ENCODE measurements at regions not wholly inside any gene's neighbourhood (a gene's known extent, or its start where the extent isn't known, plus 50 kb on each side); places are given as distances from the start of the nearest gene placed in this dataset.

DNA sequence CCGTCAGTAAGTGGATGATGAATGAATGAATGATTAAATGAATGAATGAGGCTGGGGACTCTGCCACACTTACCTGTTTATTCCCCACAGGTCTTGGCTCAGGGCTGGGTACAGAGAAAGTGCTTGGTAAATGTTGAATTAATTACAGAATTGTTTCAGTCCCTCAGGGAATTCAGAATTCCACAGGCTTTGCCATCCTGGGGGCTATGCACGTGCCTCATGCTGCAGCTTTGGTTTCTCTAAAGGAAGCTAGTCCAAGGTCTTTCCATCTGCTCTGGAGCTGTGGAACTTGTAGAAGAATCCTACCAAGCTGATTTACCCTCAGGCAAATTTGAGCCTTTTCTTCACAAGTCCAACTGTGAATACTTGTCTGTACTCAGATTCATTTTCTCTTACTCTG, 376.8 kb upstream of the AJAP1 start:
- H3K27ac Mint-ChIP-seq: no peak overlapping the region
- no peak for DNase-seq
- no peak for ATAC-seq
- H3K9me3 Mint-ChIP-seq: peaks cover 0 to 14% of the 10 kb centered on the region in 2 donors
- H3K27me3 Mint-ChIP-seq: peaks cover 22% of the 10 kb centered on the region
- H3K4me3 Mint-ChIP-seq: no peak overlapping the region
- no peaks in the 10 kb centered on the region for H3K4me1 Mint-ChIP-seq

DNA sequence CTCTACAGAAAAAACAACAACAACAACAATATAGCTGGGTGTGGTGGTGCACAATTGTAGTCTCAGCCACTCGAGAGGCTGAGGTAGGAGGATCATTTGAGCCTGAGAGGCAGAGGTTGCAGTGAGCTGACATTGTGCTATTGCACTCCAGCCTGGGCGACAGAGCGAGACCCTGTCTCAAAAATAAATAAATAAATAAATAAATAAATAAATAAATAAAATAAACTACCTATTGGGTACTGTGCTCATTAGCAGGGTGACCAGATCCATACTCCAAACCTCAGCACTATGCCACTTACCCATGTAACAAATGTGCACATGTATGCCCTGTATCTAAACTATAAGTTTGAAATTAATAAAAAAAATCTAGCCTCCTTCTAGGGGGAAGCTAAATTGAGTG, 369.4 kb upstream of the AJAP1 start:
- no peak overlapping the region for H3K27ac Mint-ChIP-seq
- H3K4me3 Mint-ChIP-seq: no peak overlapping the region
- no peaks in the 10 kb centered on the region for H3K4me1 Mint-ChIP-seq
- no peak for ATAC-seq
- peaks cover 13 to 28% of the 10 kb centered on the region in 2 donors for H3K9me3 Mint-ChIP-seq
- H3K27me3 Mint-ChIP-seq: peaks cover 21% of the 10 kb centered on the region
- DNase-seq: no peak

DNA sequence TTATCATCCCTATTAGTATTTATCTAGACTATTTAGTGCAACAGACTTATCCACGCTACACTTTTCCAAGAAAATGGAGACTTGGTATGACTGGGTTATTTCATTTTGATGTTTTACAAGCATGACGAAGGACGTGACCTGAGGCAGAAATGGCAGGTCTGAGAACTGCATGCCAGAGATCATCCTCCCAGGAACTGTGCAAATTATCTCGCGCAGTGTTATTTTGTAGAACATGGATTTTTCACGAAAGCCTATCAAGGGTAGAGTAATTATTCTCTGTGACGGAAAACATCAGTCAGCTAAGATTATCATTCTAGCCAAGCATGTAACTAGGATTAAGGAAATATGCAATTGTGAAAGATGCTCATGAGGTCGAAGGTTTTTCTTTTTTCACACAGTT, 361.5 kb upstream of the AJAP1 start:
- no peaks in the 10 kb centered on the region for H3K4me1 Mint-ChIP-seq

DNA sequence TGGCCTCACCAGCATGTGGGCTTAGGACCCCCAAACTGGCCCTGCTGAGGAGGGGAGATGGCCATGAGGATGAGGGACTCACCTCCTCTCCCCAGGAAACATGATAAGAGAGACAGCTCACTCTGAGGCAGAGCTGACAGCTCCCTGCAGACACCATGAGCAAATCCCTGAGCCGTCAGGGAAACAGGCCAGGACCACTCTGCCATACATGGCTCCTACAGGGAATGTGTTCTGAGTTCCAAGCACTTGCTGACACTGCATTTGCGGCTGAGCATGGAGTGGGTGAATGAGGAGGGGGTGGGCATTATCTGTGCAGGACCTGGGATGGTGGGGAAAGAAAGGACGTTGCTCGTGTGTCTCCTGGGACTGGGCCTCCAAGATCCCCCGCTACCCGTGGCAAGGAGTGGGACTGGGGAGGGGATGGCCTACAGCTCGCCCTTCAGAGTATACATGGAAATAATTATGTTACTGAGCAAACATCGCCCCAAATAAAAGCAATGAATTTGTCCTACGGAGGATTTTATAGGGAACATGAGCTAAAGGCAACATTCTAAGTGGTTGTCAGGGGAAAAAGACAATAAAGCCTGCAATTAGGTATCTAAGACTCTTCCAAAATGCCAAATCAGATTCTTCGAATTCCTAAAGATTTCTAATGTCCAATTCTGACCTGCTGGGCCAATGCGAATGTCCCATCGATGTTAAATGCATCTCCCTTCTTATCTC, 355.9 kb upstream of the AJAP1 start:
- H3K9me3 Mint-ChIP-seq: peaks cover 24 to 32% of the 10 kb centered on the region in 2 donors
- no peaks in the 10 kb centered on the region for H3K4me1 Mint-ChIP-seq
- H3K27me3 Mint-ChIP-seq: peaks cover 3% of the 10 kb centered on the region
- no peak overlapping the region for H3K27ac Mint-ChIP-seq
- ATAC-seq (no peak), DNase-seq (no peak)
- no peak overlapping the region for H3K4me3 Mint-ChIP-seq

More for the DNA sequence above, 361.5 kb upstream of the AJAP1 start:
- peaks cover 24 to 31% of the 10 kb centered on the region in 2 donors for H3K9me3 Mint-ChIP-seq
- H3K27me3 Mint-ChIP-seq: peaks cover 35% of the 10 kb centered on the region
- no peak overlapping the region for H3K4me3 Mint-ChIP-seq
- H3K27ac Mint-ChIP-seq: no peak overlapping the region
- DNase-seq (no peak), ATAC-seq (no peak)

- ATAC-seq (no peak), DNase-seq (no peak)
- H3K4me1 Mint-ChIP-seq: no peaks in the 10 kb centered on the region
- no peaks in the 10 kb centered on the region for H3K27me3 Mint-ChIP-seq
- H3K9me3 Mint-ChIP-seq: peaks cover 18 to 38% of the 10 kb centered on the region in 2 donors
- H3K4me3 Mint-ChIP-seq: no peak overlapping the region
- no peak overlapping the region for H3K27ac Mint-ChIP-seq
These were observed 353.4 kb upstream of the AJAP1 start for GRCh38 chr1:4301007-4301406.

- Mint-ChIP-seq H3K9me3 (peaks cover 6 to 28% of the 10 kb centered on the region in 2 donors), H3K27ac (no peak overlapping the region), H3K4me3 (no peak overlapping the region), H3K27me3 (no peaks in the 10 kb centered on the region), H3K4me1 (no peaks in the 10 kb centered on the region)
- DNase-seq (no peak), ATAC-seq (no peak)
These were observed 351.1 kb upstream of the AJAP1 start for GRCh38 chr1:4303303-4303702.

DNA sequence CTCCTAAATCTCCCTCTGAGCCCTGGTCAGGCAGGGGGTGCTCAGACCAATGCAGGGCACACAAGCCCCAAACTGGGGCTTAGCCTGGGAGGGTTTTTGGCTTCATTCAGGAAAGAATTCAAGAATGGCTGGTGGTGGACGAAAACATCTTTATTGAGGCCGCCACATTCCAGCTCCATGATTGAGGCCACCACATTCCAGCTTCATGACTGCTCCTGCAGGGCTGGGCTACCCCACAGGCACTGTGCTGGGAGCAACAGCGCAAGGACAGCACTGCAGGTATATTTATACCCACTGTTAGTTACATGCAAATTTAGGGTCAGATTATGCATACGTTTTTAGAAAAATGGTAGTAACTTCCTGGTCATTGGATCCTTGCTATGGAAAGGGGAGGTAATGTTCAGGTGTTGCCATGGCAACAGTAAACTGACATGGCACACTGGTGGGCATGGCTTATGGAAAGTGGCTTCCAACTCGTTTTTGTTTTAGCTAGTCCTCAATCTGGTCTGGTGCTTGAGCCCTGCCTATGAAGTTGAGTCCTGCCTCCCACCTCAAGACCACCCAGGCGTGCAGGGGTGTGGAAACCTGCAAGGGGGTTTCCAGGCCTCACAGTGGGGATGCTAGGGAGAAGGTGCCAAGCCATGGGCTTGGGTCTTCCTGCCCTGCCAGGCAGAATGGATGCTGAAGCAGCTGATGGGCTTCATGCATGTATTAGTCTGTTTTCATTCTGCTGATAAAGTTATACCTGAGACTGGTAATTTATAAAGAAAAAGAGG, 348.7 kb upstream of the AJAP1 start:
- no peak for DNase-seq
- Mint-ChIP-seq H3K27me3 (peaks cover 8% of the 10 kb centered on the region), H3K4me1 (no peaks in the 10 kb centered on the region), H3K27ac (no peak overlapping the region), H3K4me3 (no peak overlapping the region), H3K9me3 (peaks cover 6 to 28% of the 10 kb centered on the region in 2 donors)
- no peak for ATAC-seq

DNA sequence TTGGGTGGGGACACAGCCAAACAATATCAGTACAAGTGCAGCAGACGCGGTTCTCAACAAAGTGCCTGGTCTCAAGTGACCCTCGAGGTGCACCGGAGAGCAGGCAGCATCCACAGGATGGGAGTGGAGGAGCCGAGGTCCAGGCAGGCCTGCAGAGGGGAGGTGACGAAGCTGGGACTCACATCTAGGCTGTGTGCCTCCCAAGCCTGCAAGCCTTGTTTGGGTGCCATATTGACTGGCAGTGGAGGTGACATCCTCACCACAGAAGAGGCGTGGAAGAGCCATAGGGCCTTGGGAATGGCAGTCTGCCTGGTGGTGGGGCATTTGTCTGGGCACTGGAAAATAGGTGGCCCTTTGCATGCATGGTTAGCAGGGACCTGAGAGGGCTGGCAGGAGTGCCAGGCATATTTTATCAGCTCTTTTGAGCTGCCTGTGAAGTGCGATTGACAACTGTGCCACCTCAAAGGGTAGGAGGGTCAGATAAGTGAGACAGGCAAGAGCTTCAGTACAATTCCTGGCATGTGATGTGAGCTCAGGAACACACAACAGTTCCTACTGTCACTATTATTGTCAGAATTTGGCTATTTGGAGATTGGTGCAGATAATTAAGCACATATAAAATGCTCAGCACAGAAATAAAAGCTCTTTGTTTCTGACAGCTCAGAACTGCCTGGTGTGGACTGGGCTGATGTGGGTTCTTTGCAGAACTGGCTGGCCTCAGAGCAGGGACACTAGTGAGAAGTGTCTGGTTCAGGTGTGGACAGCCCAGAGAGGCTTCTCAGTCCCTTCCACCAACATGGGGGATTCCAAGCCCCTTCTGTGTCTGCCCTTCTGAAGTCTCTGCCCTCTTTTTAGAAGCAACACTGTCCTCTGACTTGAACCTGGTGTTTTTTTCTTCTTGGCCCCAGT, 347.6 kb upstream of the AJAP1 start:
- H3K4me3 Mint-ChIP-seq: no peak overlapping the region
- no peaks in the 10 kb centered on the region for H3K4me1 Mint-ChIP-seq
- peaks cover 6 to 28% of the 10 kb centered on the region in 2 donors for H3K9me3 Mint-ChIP-seq
- no peak overlapping the region for H3K27ac Mint-ChIP-seq
- ATAC-seq (no peak), DNase-seq (no peak)
- peaks cover 8% of the 10 kb centered on the region for H3K27me3 Mint-ChIP-seq

GRCh38 chr1:4307468-4307845, 347.0 kb upstream of the AJAP1 start:
- Mint-ChIP-seq H3K4me3 (no peak overlapping the region), H3K27ac (no peak overlapping the region), H3K4me1 (no peaks in the 10 kb centered on the region), H3K9me3 (peaks cover 6 to 27% of the 10 kb centered on the region in 2 donors), H3K27me3 (peaks cover 8% of the 10 kb centered on the region)
- ATAC-seq (no peak), DNase-seq (no peak)

DNA sequence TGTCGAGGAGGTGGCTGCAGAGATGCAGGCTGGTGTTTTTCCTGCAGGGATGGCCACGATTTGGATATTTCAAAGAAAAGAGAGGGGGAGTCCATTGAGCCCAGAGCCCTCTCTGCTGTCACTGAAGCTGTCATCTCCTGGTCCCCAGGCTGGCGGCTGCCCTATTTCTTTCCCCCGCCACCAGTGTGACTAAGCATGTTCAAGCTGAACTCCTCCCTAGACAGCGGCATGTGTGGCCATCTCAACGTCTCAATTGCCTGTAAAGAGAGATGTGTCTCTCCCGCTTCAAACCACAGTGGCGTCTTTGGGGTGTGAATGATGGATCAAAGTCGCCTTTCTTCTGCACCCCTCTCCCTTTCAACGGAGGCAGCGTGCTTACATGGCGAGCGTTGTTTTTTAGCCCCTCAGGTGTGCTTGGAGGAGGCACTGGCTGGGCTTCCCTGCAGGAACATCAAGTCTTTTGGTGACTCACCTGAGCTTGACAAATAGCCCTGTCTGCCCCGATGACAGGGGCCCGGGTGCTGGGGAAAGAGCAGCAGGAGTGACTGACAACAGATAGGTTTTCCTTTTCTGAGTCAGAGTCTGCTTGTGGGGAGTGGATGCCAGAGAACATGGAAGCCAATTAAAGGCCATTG, 346.4 kb upstream of the AJAP1 start:
- ATAC-seq (no peak), DNase-seq (no peak)
- H3K27me3 Mint-ChIP-seq: peaks cover 8% of the 10 kb centered on the region
- H3K4me3 Mint-ChIP-seq: no peak overlapping the region
- H3K9me3 Mint-ChIP-seq: peaks cover 1 to 21% of the 10 kb centered on the region in 2 donors
- H3K27ac Mint-ChIP-seq: no peak overlapping the region
- H3K4me1 Mint-ChIP-seq: no peaks in the 10 kb centered on the region

- peaks cover 6 to 26% of the 10 kb centered on the region in 2 donors for H3K9me3 Mint-ChIP-seq
- no peak for DNase-seq
- no peak overlapping the region for H3K4me3 Mint-ChIP-seq
These were observed 345.6 kb upstream of the AJAP1 start for GRCh38 chr1:4308806-4309205.

GRCh38 chr1:4309676-4310320, 344.6 kb upstream of the AJAP1 start:
- peaks cover 8% of the 10 kb centered on the region for H3K27me3 Mint-ChIP-seq
- DNase-seq: no peak
- no peaks in the 10 kb centered on the region for H3K4me1 Mint-ChIP-seq
- peaks cover 10 to 36% of the 10 kb centered on the region in 2 donors for H3K9me3 Mint-ChIP-seq
- no peak overlapping the region for H3K4me3 Mint-ChIP-seq
- ATAC-seq: no peak
- H3K27ac Mint-ChIP-seq: peak overlapping the region in 1 of 2 donors; percentile 89

More at GRCh38 chr1:4308806-4309205, 345.6 kb upstream of the AJAP1 start:
- H3K27ac Mint-ChIP-seq: no peak overlapping the region
- H3K27me3 Mint-ChIP-seq: peaks cover 8% of the 10 kb centered on the region
- no peak for ATAC-seq
- H3K4me1 Mint-ChIP-seq: no peaks in the 10 kb centered on the region

- Mint-ChIP-seq H3K27ac (no peak overlapping the region), H3K9me3 (peaks cover 15 to 37% of the 10 kb centered on the region in 2 donors), H3K4me3 (no peak overlapping the region), H3K27me3 (peaks cover 8% of the 10 kb centered on the region), H3K4me1 (no peaks in the 10 kb centered on the region)
- DNase-seq: no peak
- no peak for ATAC-seq
These were observed 343.9 kb upstream of the AJAP1 start for GRCh38 chr1:4310396-4310923.

DNA sequence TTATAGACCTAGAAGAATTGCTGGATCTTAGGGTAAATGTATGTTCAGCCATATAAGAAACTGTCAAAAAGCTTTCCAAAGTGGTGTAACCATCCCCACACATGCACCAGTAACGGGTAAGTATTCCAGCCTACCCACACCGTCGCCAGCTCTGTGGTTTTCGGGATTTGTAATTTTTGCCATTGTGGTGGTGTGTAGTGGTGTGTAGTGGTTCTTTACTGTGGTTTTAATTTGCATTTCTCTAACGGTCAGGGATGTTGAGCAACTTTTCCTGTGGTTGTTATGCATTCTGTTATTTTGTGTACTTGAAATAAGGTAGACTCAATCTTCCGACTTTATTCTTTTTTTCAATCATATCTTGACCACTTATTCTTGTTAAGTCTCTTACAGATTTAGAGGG, 342.4 kb upstream of the AJAP1 start:
- ATAC-seq (no peak), DNase-seq (no peak)
- H3K4me3 Mint-ChIP-seq: no peak overlapping the region
- H3K9me3 Mint-ChIP-seq: peaks cover 21 to 31% of the 10 kb centered on the region in 2 donors
- no peak overlapping the region for H3K27ac Mint-ChIP-seq
- H3K27me3 Mint-ChIP-seq: peaks cover 17% of the 10 kb centered on the region
- H3K4me1 Mint-ChIP-seq: no peaks in the 10 kb centered on the region
